Calu3 (cell line): ENCODE measurements at regions not wholly inside any gene's neighbourhood (a gene's known extent, or its start where the extent isn't known, plus 50 kb on each side); places are given as distances from the start of the nearest gene placed in this dataset.
"Not testable (repeated sequence)": the region's sequence is repeated elsewhere in the genome, so short reads cannot be mapped to it uniquely, and the experiment has no call there.

ENCODE experiments used
- BruUV-seq: library from RNA; stranded (reverse); fragments of 400-500 nt; replicated peaks from 2 replicates; lab custom pipeline; 2021; lab: Mats Ljungman, UMichigan
- CTCF ChIA-PET: fragments of 300-600 bp; sonication (Branson Sonifier 250); formaldehyde crosslinking; loops from one replicate; lab custom pipeline; 2022; ENCODE audit warnings: antibody characterized with exemption; lab: Charles Lee
- DNase-seq: peaks from one replicate; pipeline ENCODE4 v3.0.0; 2022
- H3K27ac Mint-ChIP-seq: one replicate; pipeline ENCODE4 v1.8.0; 2022; ENCODE audit warnings: mixed read lengths; ENCODE audit not compliant: unreplicated experiment
- H3K27me3 Mint-ChIP-seq: one replicate; pipeline ENCODE4 v1.8.0; 2022; ENCODE audit warnings: mixed read lengths; ENCODE audit not compliant: unreplicated experiment
- H3K36me3 Mint-ChIP-seq: one replicate; pipeline ENCODE4 v1.8.0; 2022; ENCODE audit warnings: mild to moderate bottlenecking, moderate library complexity, mixed read lengths; ENCODE audit not compliant: insufficient read depth, unreplicated experiment
- H3K4me1 Mint-ChIP-seq: one replicate; pipeline ENCODE4 v1.8.0; 2022; ENCODE audit warnings: mild to moderate bottlenecking, low read depth, mixed read lengths; ENCODE audit not compliant: unreplicated experiment
- H3K4me3 Mint-ChIP-seq: one replicate; pipeline ENCODE4 v1.8.0; 2022; ENCODE audit warnings: mild to moderate bottlenecking, low read depth, moderate library complexity, mixed read lengths; ENCODE audit not compliant: unreplicated experiment
- H3K9me3 Mint-ChIP-seq: one replicate; pipeline ENCODE4 v1.8.0; 2022; ENCODE audit warnings: low read depth, mixed read lengths; ENCODE audit not compliant: unreplicated experiment
- CTCF ChIP-seq: fragments of 200-600 bp; IDR thresholded peaks from one replicate; pipeline ENCODE4 v1.8.0; 2022; ENCODE audit warnings: antibody characterized with exemption; ENCODE audit not compliant: unreplicated experiment
- intact Hi-C: fragments of 100-400 bp; cut with micrococcal nuclease; formaldehyde crosslinking; loops from one replicate; pipeline ENCODE4 v1.10.0; 2022; ENCODE audit not compliant: unreplicated experiment

GRCh38 chr11:22115470-22116029 lies 77.3 kb upstream of the ANO5 start:
- no peaks in the 10 kb centered on the region for H3K9me3 Mint-ChIP-seq
- no peak overlapping the region for H3K27ac Mint-ChIP-seq
- CTCF ChIA-PET = no interaction called here
- no peak overlapping the region for H3K4me3 Mint-ChIP-seq
- H3K27me3 Mint-ChIP-seq = no peaks in the 10 kb centered on the region
- BruUV-seq = no TSS peak
- intact Hi-C loops = no loop called here
- TF ChIP-seq CTCF = no peak
- H3K4me1 Mint-ChIP-seq = no peaks in the 10 kb centered on the region
- no peaks in the 10 kb centered on the region for H3K36me3 Mint-ChIP-seq
- DNase-seq = no peak

GRCh38 chr11:22127981-22128380 lies 64.9 kb upstream of the ANO5 start:
- DNase-seq, H3K36me3 Mint-ChIP-seq, intact Hi-C loops, CTCF ChIA-PET, BruUV-seq, H3K27ac Mint-ChIP-seq, H3K4me1 Mint-ChIP-seq, H3K27me3 Mint-ChIP-seq, H3K4me3 Mint-ChIP-seq: not testable (repeated sequence)
- H3K9me3 Mint-ChIP-seq = peaks cover 16% of the 10 kb centered on the region

GRCh38 chr11:22130462-22131053 lies 62.3 kb upstream of the ANO5 start:
- Mint-ChIP-seq H3K27me3 (no peaks in the 10 kb centered on the region), H3K9me3 (peaks cover 11% of the 10 kb centered on the region), H3K36me3 (no peaks in the 10 kb centered on the region), H3K4me1 (no peaks in the 10 kb centered on the region), H3K4me3 (no peak overlapping the region), H3K27ac (no peak overlapping the region)
- TF ChIP-seq CTCF = peak; percentile 44
- no peak for DNase-seq
- BruUV-seq = no TSS peak
- CTCF ChIA-PET = interaction anchor here (0.6 to 2.0 kb wide), 8 partner anchors 11 to 1480 kb away, joined by 3 to 13 read pairs (median 4); no protein-coding TSS in a partner anchor
- intact Hi-C loops = loop anchor here (1.0 to 10.0 kb wide), 3 partner anchors 197 to 1482 kb away; no protein-coding TSS in a partner anchor

- no peak for TF ChIP-seq CTCF
- DNase-seq = no peak
- CTCF ChIA-PET = no interaction called here
- Mint-ChIP-seq H3K36me3 (no peaks in the 10 kb centered on the region), H3K9me3 (no peaks in the 10 kb centered on the region), H3K4me1 (no peaks in the 10 kb centered on the region), H3K4me3 (no peak overlapping the region), H3K27me3 (no peaks in the 10 kb centered on the region), H3K27ac (no peak overlapping the region)
- intact Hi-C loops = loop anchor here (10.0 kb wide), 1 partner anchor 269 kb away; no protein-coding TSS in a partner anchor
- no TSS peak for BruUV-seq
Measured at GRCh38 chr11:22133776-22134175, 59.1 kb upstream of the ANO5 start.

- BruUV-seq = no TSS peak
- Mint-ChIP-seq H3K4me3 (no peak overlapping the region), H3K36me3 (no peaks in the 10 kb centered on the region), H3K9me3 (no peaks in the 10 kb centered on the region), H3K27ac (no peak overlapping the region), H3K27me3 (no peaks in the 10 kb centered on the region), H3K4me1 (no peaks in the 10 kb centered on the region)
- intact Hi-C loops = loop anchor here (10.0 kb wide), 1 partner anchor 273 kb away; no protein-coding TSS in a partner anchor
- no peak for DNase-seq
- CTCF ChIA-PET = no interaction called here
- no peak for TF ChIP-seq CTCF
Measured at GRCh38 chr11:22138264-22138663, 54.6 kb upstream of the ANO5 start.
